ENCODE measurements at regions not wholly inside any gene's neighbourhood (a gene's known extent, or its start where the extent isn't known, plus 50 kb on each side); places are given as distances from the start of the nearest gene placed in this dataset.

- DNase-seq (ENCODE audit: insufficient read length, low spot score) (no peak), FAIRE-seq (no peak)
- TF ChIP-seq POLR2AphosphoS5 (IDR thresholded peaks at IDR 0.05; ENCODE audit: low read depth, low read length) (no peak), POU2F2 (IDR thresholded peaks at IDR 0.05; ENCODE audit: low read depth, low read length) (no peak), TAF1 (IDR thresholded peaks at IDR 0.05; ENCODE audit: low read depth, low read length) (no peak), SPI1 (IDR thresholded peaks at IDR 0.05; ENCODE audit: low read depth, low read length) (no peak), POLR2A (IDR thresholded peaks at IDR 0.05; ENCODE audit: low read depth, low read length) (no peak), PAX5 (IDR thresholded peaks at IDR 0.05; ENCODE audit: insufficient read depth, low read length, severe bottlenecking) (no peak)
These were observed 402.9 kb downstream of the PTPRU start for GRCh38 chr1:29639156-29639736.

- FAIRE-seq = no peak
- no peak for DNase-seq (ENCODE audit: insufficient read length, low spot score)
- no peak for TF ChIP-seq POLR2A (IDR thresholded peaks at IDR 0.05; ENCODE audit: low read depth, low read length)
- TF ChIP-seq POLR2AphosphoS5 (IDR thresholded peaks at IDR 0.05; ENCODE audit: low read depth, low read length) = no peak
- TF ChIP-seq TAF1 (IDR thresholded peaks at IDR 0.05; ENCODE audit: low read depth, low read length) = no peak
- TF ChIP-seq POU2F2 (IDR thresholded peaks at IDR 0.05; ENCODE audit: low read depth, low read length) = no peak
- TF ChIP-seq PAX5 (IDR thresholded peaks at IDR 0.05; ENCODE audit: insufficient read depth, low read length, severe bottlenecking) = no peak
- TF ChIP-seq SPI1 (IDR thresholded peaks at IDR 0.05; ENCODE audit: low read depth, low read length) = no peak
These were observed 402.0 kb downstream of the PTPRU start for GRCh38 chr1:29638281-29638680.

- DNase-seq (ENCODE audit: insufficient read length, low spot score) (no peak), FAIRE-seq (no peak)
- TF ChIP-seq POLR2AphosphoS5 (IDR thresholded peaks at IDR 0.05; ENCODE audit: low read depth, low read length) (no peak), POLR2A (IDR thresholded peaks at IDR 0.05; ENCODE audit: low read depth, low read length) (no peak), TAF1 (IDR thresholded peaks at IDR 0.05; ENCODE audit: low read depth, low read length) (no peak), PAX5 (IDR thresholded peaks at IDR 0.05; ENCODE audit: insufficient read depth, low read length, severe bottlenecking) (no peak), SPI1 (IDR thresholded peaks at IDR 0.05; ENCODE audit: low read depth, low read length) (no peak)
These were observed 400.6 kb downstream of the PTPRU start for GRCh38 chr1:29636936-29637335.

- TF ChIP-seq SPI1 (IDR thresholded peaks at IDR 0.05; ENCODE audit: low read depth, low read length) (no peak), PAX5 (IDR thresholded peaks at IDR 0.05; ENCODE audit: insufficient read depth, low read length, severe bottlenecking) (no peak), POLR2AphosphoS5 (IDR thresholded peaks at IDR 0.05; ENCODE audit: low read depth, low read length) (no peak), POLR2A (IDR thresholded peaks at IDR 0.05; ENCODE audit: low read depth, low read length) (no peak), TAF1 (IDR thresholded peaks at IDR 0.05; ENCODE audit: low read depth, low read length) (no peak), POU2F2 (IDR thresholded peaks at IDR 0.05; ENCODE audit: low read depth, low read length) (no peak)
- FAIRE-seq = no peak
- no peak for DNase-seq (ENCODE audit: insufficient read length, low spot score)
These were observed 399.4 kb downstream of the PTPRU start for GRCh38 chr1:29635501-29636263.

GRCh38 chr1:29634746-29635335, 398.5 kb downstream of the PTPRU start:
- no peak for FAIRE-seq
- DNase-seq (ENCODE audit: insufficient read length, low spot score) = no peak
- no peak for TF ChIP-seq TAF1 (IDR thresholded peaks at IDR 0.05; ENCODE audit: low read depth, low read length)
- TF ChIP-seq SPI1 (IDR thresholded peaks at IDR 0.05; ENCODE audit: low read depth, low read length) = no peak
- TF ChIP-seq POLR2A (IDR thresholded peaks at IDR 0.05; ENCODE audit: low read depth, low read length) = no peak
- TF ChIP-seq POLR2AphosphoS5 (IDR thresholded peaks at IDR 0.05; ENCODE audit: low read depth, low read length) = no peak
- no peak for TF ChIP-seq PAX5 (IDR thresholded peaks at IDR 0.05; ENCODE audit: insufficient read depth, low read length, severe bottlenecking)
- no peak for TF ChIP-seq POU2F2 (IDR thresholded peaks at IDR 0.05; ENCODE audit: low read depth, low read length)

GRCh38 chr1:29634324-29634723, 398.0 kb downstream of the PTPRU start:
- TF ChIP-seq POU2F2 (IDR thresholded peaks at IDR 0.05; ENCODE audit: low read depth, low read length) (no peak), TAF1 (IDR thresholded peaks at IDR 0.05; ENCODE audit: low read depth, low read length) (no peak), PAX5 (IDR thresholded peaks at IDR 0.05; ENCODE audit: insufficient read depth, low read length, severe bottlenecking) (no peak), POLR2A (IDR thresholded peaks at IDR 0.05; ENCODE audit: low read depth, low read length) (no peak), SPI1 (IDR thresholded peaks at IDR 0.05; ENCODE audit: low read depth, low read length) (no peak), POLR2AphosphoS5 (IDR thresholded peaks at IDR 0.05; ENCODE audit: low read depth, low read length) (no peak)
- FAIRE-seq (no peak), DNase-seq (ENCODE audit: insufficient read length, low spot score) (no peak)

- no peak for FAIRE-seq
- TF ChIP-seq POU2F2 (IDR thresholded peaks at IDR 0.05; ENCODE audit: low read depth, low read length) = no peak
- TF ChIP-seq TAF1 (IDR thresholded peaks at IDR 0.05; ENCODE audit: low read depth, low read length) = no peak
- TF ChIP-seq POLR2AphosphoS5 (IDR thresholded peaks at IDR 0.05; ENCODE audit: low read depth, low read length) = no peak
- TF ChIP-seq PAX5 (IDR thresholded peaks at IDR 0.05; ENCODE audit: insufficient read depth, low read length, severe bottlenecking) = no peak
- TF ChIP-seq SPI1 (IDR thresholded peaks at IDR 0.05; ENCODE audit: low read depth, low read length) = no peak
- no peak for TF ChIP-seq POLR2A (IDR thresholded peaks at IDR 0.05; ENCODE audit: low read depth, low read length)
- no peak for DNase-seq (ENCODE audit: insufficient read length, low spot score)
These were observed 397.4 kb downstream of the PTPRU start for GRCh38 chr1:29633771-29634170.

GRCh38 chr1:29632806-29633615, 396.7 kb downstream of the PTPRU start:
- TF ChIP-seq POU2F2 (IDR thresholded peaks at IDR 0.05; ENCODE audit: low read depth, low read length) = no peak
- TF ChIP-seq PAX5 (IDR thresholded peaks at IDR 0.05; ENCODE audit: insufficient read depth, low read length, severe bottlenecking) = no peak
- no peak for TF ChIP-seq TAF1 (IDR thresholded peaks at IDR 0.05; ENCODE audit: low read depth, low read length)
- no peak for TF ChIP-seq POLR2A (IDR thresholded peaks at IDR 0.05; ENCODE audit: low read depth, low read length)
- FAIRE-seq (no peak), DNase-seq (ENCODE audit: insufficient read length, low spot score) (no peak)
